CD4-positive, alpha-beta T cell (primary cell): ENCODE measurements at regions not wholly inside any gene's neighbourhood (a gene's known extent, or its start where the extent isn't known, plus 50 kb on each side); places are given as distances from the start of the nearest gene placed in this dataset.

Experiments used
- ATAC-seq: fragments of 200-7000 bp; cut with Tn5 transposase; one replicate; pipeline ENCODE4 v1.10.0; 2022; ENCODE audit warnings: mild to moderate bottlenecking; ENCODE audit not compliant: poor library complexity
- CTCF ChIA-PET: fragments of 350-600 bp; sonication (Branson Sonifier 250); formaldehyde crosslinking; loops from one replicate; lab custom pipeline; 2021; ENCODE audit warnings: antibody characterized with exemption, inconsistent platforms; lab: Charles Lee
- POLR2A ChIA-PET: fragments of 350-600 bp; sonication (Branson Sonifier 250); formaldehyde crosslinking; loops from one replicate; lab custom pipeline; 2021; ENCODE audit warnings: antibody characterized with exemption, inconsistent platforms; lab: Charles Lee
- DNase-seq, 14 experiments: peaks; one replicate each; pipeline ENCODE4 v3.0.0-alpha.2; 2013 to 2020; ENCODE audit warnings: mixed read lengths in 2 of 14
- H3K27ac ChIP-seq, 2 donors: one replicate each; pipeline versions ENCODE4 v1.5.1 to v1.7.0; 2013; ENCODE audit warnings: low read length in 2 of 2, low read depth in 1 of 2, mild to moderate bottlenecking in 1 of 2
- H3K27me3 ChIP-seq, 2 experiments: 1 replicate in 1 of 2; 2 replicates in 1 of 2; pipeline versions ENCODE4 v1.6.1 to v1.7.0; 2013; ENCODE audit warnings: low read length in 2 of 2, control low read depth in 1 of 2, mild to moderate bottlenecking in 1 of 2, moderate library complexity in 1 of 2; ENCODE audit not compliant: insufficient read depth in 2 of 2, control insufficient read depth in 1 of 2
- H3K36me3 ChIP-seq: one replicate; pipeline ENCODE4 v1.6.1; 2013; ENCODE audit warnings: low read length, control low read depth; ENCODE audit not compliant: insufficient read depth
- H3K4me1 ChIP-seq: one replicate; pipeline ENCODE4 v1.6.1; 2013; ENCODE audit warnings: low read length, control low read depth; ENCODE audit not compliant: insufficient read depth
- H3K4me3 ChIP-seq: one replicate; pipeline ENCODE4 v1.5.1; 2013; ENCODE audit warnings: mild to moderate bottlenecking, low read length, moderate library complexity
- H3K9me3 ChIP-seq, 2 experiments: 1 replicate in 1 of 2; 2 replicates in 1 of 2; pipeline versions ENCODE4 v1.6.1 to v1.7.0; 2013; ENCODE audit warnings: low read length in 2 of 2, mild to moderate bottlenecking in 2 of 2, control low read depth in 1 of 2, moderate library complexity in 1 of 2; ENCODE audit not compliant: control insufficient read depth in 1 of 2, insufficient read depth in 1 of 2
- H3K27ac Mint-ChIP-seq: one replicate; pipeline ENCODE4 v1.8.0; 2020; ENCODE audit warnings: mixed read lengths
- H3K27me3 Mint-ChIP-seq: one replicate; pipeline ENCODE4 v1.8.0; 2021; ENCODE audit warnings: mixed read lengths
- H3K36me3 Mint-ChIP-seq: one replicate; pipeline ENCODE4 v1.8.0; 2021; ENCODE audit warnings: low read depth, mixed read lengths
- H3K4me1 Mint-ChIP-seq: one replicate; pipeline ENCODE4 v1.8.0; 2021; ENCODE audit warnings: low read depth, mixed read lengths
- H3K4me3 Mint-ChIP-seq: one replicate; pipeline ENCODE4 v1.8.0; 2020; ENCODE audit warnings: mild to moderate bottlenecking, mixed read lengths
- H3K9me3 Mint-ChIP-seq: one replicate; pipeline ENCODE4 v1.8.0; 2020; ENCODE audit warnings: mixed read lengths
- CTCF ChIP-seq: fragments of 200-600 bp; IDR thresholded peaks from one replicate; pipeline ENCODE4 v1.8.0; 2022; ENCODE audit warnings: antibody characterized with exemption, mild to moderate bottlenecking
- intact Hi-C, 2 experiments: fragments of 100-400 bp; cut with DNase I in 1 of 2; cut with micrococcal nuclease in 1 of 2; formaldehyde crosslinking; loops; one replicate each; pipeline versions ENCODE4 v1.15.1 to v1.9.0; 2023 to 2025; cut with DNase I, micrococcal nuclease

- intact Hi-C loops, result no loop called here
- CTCF ChIA-PET, result no interaction called here
Observed at GRCh38 chr3:159785273-159785708, 203.3 kb upstream of the IL12A start.

GRCh38 chr3:159786489-159787177 is 202.0 kb upstream of the IL12A start:
- Mint-ChIP-seq H3K36me3 (no peaks in the 10 kb centered on the region), H3K4me3 (no peak overlapping the region), H3K27ac (no peak overlapping the region), H3K27me3 (peaks cover 10% of the 10 kb centered on the region), H3K9me3 (no peaks in the 10 kb centered on the region), H3K4me1 (no peaks in the 10 kb centered on the region)
- DNase-seq (no peak), ATAC-seq (no peak)
- no peak overlapping the region for H3K27ac ChIP-seq
- H3K27me3 ChIP-seq, result no peaks in the 10 kb centered on the region
- no peaks in the 10 kb centered on the region for H3K36me3 ChIP-seq
- intact Hi-C loops, result no loop called here
- POLR2A ChIA-PET, result no interaction called here
- CTCF ChIA-PET, result no interaction called here
- peaks cover 0 to 3% of the 10 kb centered on the region in 2 experiments for H3K9me3 ChIP-seq
- TF ChIP-seq CTCF, result no peak
- no peaks in the 10 kb centered on the region for H3K4me1 ChIP-seq
- no peak overlapping the region for H3K4me3 ChIP-seq

More at GRCh38 chr3:159785273-159785708, 203.3 kb upstream of the IL12A start:
- H3K4me3 Mint-ChIP-seq, result no peak overlapping the region
- H3K36me3 Mint-ChIP-seq, result no peaks in the 10 kb centered on the region
- no peaks in the 10 kb centered on the region for H3K9me3 Mint-ChIP-seq
- Histone ChIP-seq H3K36me3 (no peaks in the 10 kb centered on the region), H3K4me1 (no peaks in the 10 kb centered on the region), H3K4me3 (no peak overlapping the region), H3K9me3 (no peaks in the 10 kb centered on the region), H3K27ac (no peak overlapping the region), H3K27me3 (no peaks in the 10 kb centered on the region)
- H3K4me1 Mint-ChIP-seq, result no peaks in the 10 kb centered on the region
- DNase-seq, result no peak
- no peak for TF ChIP-seq CTCF
- peaks cover 10% of the 10 kb centered on the region for H3K27me3 Mint-ChIP-seq
- no peak overlapping the region for H3K27ac Mint-ChIP-seq
- POLR2A ChIA-PET, result no interaction called here
- no peak for ATAC-seq

GRCh38 chr3:159787178-159787574 is 201.5 kb upstream of the IL12A start:
- H3K36me3 ChIP-seq, result no peaks in the 10 kb centered on the region
- no peak for TF ChIP-seq CTCF
- H3K27me3 Mint-ChIP-seq, result peaks cover 10% of the 10 kb centered on the region
- H3K27me3 ChIP-seq, result no peaks in the 10 kb centered on the region
- POLR2A ChIA-PET, result no interaction called here
- H3K4me1 ChIP-seq, result no peaks in the 10 kb centered on the region
- no peak overlapping the region for H3K4me3 Mint-ChIP-seq
- CTCF ChIA-PET, result no interaction called here
- intact Hi-C loops, result no loop called here
- H3K27ac ChIP-seq, result no peak overlapping the region
- H3K9me3 ChIP-seq, result peaks cover 0 to 3% of the 10 kb centered on the region in 2 experiments
- no peak overlapping the region for H3K27ac Mint-ChIP-seq
- no peak for ATAC-seq
- no peaks in the 10 kb centered on the region for H3K4me1 Mint-ChIP-seq
- no peaks in the 10 kb centered on the region for H3K36me3 Mint-ChIP-seq
- DNase-seq, result no peak
- no peak overlapping the region for H3K4me3 ChIP-seq
- no peaks in the 10 kb centered on the region for H3K9me3 Mint-ChIP-seq
